HG02852 (cell line): ENCODE measurements at regions not wholly inside any gene's neighbourhood (a gene's known extent, or its start where the extent isn't known, plus 50 kb on each side); places are given as distances from the start of the nearest gene placed in this dataset.

Experiments used
- ATAC-seq: cut with Tn5 transposase; IDR thresholded peaks from one replicate; pipeline ENCODE4 v1.9.1; 2021; ENCODE audit warnings: mild to moderate bottlenecking, moderate library complexity; ENCODE audit not compliant: unreplicated experiment

DNA sequence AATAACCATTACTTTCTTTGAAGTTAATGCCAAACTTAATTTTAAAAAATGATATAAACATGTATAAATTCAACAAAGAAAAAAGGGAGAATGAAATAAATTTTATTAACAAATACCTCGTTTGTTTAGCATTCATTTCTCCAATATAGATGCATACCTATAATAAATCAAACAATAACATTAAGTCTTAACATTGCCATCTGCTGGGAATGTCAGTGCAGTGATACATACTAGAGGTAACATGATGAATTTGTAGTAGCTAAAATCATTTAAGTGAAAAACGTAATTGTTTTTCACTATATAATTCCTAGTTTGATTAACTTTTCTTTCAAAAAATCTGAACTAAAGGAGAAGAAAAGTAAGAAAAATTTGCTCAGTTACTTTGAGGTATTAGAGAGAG lies 340.2 kb upstream of the CBLB start:
- ATAC-seq = no peak

DNA sequence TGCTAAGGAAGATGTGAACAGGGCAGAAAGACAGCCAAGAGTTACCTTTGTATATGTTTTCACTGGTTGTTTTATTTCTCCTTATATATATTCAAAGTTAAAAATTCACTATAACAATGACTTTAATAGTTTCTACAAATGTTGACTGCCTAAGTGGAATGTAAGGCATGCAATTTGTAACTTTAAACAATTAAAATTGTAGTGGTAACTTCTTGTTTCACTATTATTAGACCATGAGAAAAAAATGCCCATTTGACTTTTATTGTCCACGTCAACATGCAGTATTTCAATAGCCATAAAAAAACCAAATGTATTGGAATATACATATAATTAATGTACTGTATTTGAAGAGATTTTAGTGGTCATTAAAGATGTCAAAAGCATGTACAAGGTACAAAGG lies 340.7 kb upstream of the CBLB start:
- ATAC-seq = no peak

DNA sequence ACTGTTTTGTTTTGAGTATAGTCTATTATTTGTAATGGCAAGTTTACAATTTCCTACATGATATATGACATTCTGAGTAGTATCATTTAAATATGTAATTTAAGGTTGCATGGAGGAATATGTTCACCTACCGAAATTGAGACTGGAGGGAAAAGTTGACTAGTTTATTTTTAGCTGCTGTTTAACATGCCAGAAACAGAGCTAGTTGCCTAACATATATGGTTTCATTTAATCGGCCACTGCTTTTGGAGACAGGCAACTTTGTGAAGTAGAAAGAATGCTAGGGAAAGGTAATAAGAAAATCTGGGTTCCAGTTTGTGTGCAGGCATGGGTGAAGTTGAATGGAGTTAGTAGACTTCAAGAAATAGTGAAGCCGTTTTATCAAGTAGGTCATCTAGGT lies 342.1 kb upstream of the CBLB start:
- ATAC-seq = no peak

DNA sequence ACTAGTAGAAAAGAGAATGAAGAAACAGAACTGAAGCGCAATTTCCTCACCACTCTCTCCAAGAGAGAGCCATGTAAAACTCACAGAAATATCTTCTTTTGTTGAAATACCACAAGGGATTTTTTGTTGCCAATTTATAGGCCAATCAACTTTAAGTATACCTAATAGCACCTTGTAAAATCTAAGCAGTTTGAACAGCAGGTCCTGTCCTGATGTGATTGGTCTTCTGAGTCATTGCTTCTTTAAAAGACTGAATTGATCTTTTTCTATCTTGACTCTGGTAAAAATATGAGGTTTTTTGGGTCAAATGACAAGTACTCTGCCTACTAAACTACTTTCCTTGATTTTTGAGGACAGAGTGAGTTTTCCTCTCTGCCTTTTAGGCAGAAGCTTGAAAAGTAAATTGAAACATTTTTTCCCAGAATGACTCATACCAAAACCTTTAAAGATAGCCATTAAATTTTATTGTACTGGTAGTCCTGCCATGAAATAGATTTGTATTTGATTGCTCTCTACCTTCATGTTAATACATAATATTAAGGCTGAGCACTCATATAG lies 343.9 kb upstream of the CBLB start:
- no peak for ATAC-seq

DNA sequence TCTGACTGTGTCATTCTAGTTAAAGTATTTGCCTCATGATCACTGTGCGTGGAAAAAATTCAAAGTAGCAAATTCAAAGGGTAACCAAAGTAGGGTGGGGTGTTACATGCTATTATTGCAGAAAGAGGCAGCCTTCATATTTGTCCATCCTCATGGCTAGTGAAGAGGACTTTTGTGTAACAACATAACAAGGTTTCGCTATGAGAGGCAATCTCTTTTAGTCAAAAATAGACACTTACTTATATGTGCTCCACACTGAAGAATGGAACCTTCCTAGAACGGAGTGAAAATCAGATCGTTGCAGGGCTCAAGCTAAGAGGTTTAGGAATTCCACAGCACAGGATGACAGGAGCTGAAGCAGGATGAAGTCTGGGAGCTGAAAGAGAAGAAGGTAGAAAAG lies 345.1 kb upstream of the CBLB start:
- ATAC-seq = no peak

DNA sequence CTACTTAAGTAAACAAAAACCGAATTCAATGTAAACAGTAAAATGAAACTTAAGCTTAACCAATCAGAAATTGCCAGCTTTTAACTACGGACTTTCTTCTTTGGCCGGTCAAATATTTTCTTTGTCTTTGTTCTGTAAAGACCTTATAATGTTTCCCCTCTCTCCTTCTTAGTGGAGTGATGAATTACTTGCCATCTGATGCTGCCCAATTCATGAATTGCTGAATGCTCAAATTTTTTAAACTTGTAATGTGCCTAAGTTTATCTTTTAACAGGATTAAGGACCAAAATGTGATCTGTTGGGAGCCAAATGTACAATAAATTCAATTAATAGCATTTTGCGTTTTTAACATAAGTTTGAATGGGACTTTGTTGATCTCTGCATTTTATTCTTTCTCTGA lies 345.8 kb upstream of the CBLB start:
- no peak for ATAC-seq

DNA sequence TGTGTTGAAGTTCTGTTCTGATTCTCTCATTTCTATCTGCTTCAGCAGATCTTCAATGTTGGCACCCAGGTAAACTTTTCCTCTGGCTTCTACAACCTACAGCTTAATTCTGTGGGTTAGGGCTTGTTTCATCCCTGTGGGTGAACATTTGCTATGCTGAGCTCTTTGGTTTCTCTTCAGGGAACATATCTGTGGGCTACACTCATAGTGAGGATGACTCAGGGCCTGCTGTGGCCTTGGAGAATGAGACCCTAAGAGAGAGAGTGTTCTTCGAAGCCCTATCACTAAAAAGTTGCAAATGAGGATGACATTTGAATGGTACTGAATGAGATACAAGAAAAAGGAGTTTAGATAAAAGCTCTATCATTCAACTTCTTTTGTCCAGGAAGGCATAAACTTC lies 346.2 kb upstream of the CBLB start:
- no peak for ATAC-seq

DNA sequence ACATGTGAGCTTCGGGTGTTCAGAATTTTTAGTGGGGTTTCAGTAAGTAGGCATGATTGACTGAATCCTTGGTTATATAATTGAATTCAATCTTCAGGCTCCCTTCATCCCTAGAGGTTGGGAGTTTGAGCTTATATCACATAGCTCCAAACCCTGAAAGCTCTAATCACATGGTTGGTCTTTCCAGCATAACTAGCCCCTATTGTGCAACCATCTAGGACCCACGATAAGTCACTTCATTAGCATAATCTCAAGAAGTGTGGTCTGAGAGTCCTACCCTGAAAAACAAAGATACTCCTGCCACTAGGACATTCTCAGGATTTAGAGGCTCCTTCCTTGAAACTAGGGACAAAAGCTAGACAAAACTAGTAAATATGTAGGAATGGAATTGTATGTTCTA lies 348.9 kb upstream of the CBLB start:
- ATAC-seq = no peak

DNA sequence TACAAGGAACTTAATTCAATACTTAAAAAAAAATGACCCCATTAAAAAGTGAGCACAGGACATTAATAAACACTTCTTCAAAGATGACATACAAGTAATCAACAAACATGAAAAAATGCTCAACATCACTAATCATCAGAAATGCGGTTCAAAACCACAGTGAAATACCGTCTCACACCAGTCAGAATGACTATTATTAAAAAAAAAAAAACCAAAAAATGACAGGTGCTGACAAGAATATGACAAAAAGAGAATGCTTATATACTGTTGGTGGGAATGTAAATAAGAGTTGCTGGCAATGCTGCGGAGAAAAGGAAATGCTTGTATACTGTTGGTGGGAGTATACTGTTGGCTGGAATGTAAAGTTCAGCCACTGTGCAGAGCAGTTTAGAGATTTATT lies 358.3 kb upstream of the CBLB start:
- no peak for ATAC-seq

DNA sequence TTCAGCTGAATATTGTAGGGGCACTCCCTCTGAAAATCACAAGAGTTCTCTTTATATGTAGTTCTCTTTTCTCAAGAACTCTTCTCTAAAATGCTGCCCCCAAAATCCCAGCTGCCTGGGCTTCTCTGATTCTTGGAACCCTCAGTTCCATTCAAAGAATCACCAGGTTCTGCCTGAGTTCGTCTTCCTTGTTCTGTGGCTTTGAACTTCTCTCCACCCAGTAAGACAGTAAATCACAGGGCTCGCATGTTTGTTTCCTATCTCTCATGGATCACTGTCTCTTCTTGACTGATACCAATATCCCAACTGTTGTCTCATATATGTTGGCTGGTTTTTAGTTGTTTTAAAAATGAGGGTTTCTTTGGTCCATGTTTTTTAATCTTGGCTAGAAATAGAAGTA lies 359.5 kb upstream of the CBLB start:
- no peak for ATAC-seq

DNA sequence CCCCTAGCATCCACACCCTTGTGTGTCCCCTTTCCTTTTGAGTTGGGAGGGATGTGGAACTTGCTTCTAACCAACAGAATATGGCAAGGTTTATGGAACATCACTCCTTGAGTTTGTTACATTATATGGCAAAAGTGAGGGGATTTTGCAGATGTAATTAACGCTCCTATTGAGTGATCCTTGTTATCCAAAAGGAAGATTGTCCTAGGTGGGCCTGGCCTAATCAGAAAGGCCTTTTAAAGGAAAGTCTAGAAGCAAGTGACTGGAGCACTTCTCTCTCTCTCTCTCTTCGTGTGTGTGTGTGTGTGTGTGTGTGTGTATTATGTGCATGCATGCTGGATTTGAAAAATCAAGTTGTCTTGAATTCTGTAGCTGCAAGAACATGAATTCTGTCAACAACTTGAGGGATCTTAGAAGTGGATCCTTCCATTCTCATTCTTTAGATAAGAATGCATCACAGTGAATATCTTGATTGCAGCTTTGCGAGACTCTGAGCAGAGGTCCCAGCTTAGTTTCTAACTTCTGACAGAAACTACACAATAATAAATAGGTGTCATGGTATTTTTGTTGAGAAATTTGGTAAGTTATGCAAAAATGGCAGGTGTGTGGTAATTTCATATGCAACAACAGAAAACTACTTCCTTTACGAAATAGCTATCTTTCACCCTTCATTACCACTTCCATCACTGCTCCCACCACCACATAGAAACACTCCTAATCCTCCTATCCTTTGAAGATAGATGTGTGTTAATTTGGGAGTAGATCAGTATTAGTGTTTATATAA lies 360.9 kb upstream of the CBLB start:
- no peak for ATAC-seq

DNA sequence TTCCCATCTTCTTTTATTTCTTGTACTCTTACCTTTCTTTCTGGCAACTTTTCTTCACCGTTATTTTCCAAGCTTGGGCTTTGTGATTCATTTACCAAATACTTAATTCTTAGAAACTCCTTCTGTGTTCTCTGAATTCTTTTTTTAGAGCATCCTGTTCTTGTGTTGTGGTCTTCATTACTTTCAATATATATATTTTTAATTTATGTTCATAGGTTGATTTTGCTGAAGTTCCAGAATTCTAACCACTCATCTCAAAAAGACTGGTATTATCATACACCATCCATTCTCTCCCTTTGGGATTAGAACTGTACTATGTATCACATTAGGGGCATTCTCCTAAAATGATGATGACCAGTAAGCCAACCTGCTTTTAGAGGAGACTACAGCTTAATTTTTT lies 362.3 kb upstream of the CBLB start:
- ATAC-seq = no peak

DNA sequence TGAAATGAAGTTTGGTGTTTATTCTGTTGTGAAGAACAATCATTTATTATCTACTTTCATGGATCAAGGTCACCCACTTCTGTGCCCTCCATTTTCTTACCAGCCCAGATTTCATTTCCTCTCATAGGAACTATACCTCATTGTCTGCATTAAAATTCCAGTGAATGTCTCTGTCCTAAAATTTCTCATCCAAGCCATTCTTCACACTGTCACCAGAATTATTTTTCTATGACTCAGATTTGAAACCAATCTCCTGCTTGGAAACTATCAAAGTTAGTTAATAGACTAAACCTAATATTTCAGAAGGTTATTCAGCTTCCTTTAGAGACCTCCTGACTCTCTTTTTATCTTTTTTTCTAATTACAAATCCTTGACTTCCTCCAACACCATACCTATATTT lies 364.1 kb upstream of the CBLB start:
- no peak for ATAC-seq

DNA sequence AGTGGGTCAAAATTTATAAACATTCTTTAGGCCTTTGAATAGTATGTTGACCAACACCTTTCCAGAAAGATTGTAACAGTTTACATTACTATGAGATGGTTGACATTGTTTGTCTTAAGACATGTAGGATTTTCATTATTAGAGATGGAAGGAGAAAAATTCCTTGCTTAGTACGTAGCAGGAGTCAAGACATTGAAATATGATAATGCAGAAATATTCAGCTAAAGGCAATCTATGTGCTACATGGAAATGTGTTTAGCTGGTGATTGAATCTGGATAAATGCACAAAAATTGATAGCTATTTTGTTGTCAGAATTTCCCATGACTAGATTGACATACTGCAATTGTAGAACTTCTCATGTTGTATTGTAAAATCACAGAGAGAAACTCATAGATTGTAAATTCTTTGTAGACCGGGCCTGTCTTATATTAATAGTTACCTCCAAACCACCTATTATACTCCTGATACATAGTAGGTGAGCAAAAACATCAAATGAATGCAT lies 370.4 kb upstream of the CBLB start:
- no peak for ATAC-seq

DNA sequence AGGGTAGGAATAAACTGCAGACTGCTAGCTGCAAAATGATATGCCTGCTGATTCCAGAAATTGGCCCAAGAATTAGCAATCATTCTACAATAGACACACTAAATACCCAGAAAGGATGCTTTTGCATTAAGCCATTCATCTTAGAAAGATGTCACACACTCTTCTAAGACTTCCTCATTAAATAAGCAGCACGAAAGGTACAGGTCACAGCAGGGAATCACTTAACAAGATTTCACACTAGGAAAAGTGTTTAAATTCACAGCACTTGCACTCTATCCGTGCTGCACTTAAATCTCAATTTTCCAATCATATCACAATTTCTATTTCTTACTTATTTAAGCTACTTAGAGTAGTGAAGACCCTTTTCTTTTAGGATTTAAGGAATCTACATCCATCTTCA lies 372.8 kb upstream of the CBLB start:
- no peak for ATAC-seq

DNA sequence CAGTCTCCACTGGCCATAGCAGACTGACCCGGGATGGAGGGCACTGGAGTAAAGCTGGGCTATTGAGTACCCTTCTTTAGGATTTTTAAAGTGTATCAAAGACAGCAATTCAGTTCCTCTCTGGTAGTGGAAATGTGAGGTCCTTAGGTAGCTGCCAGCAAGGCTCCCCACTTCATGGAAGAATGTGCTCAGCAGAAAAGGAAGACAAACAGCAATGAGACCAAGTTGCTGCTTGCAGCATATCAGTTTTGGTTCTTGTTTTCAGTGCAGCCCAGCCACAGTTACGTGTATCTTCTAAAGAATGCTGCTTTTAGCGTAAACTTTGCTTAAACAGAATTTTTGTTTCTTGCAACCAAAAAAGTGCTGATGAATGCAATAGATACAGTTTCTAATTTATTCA lies 374.0 kb upstream of the CBLB start:
- no peak for ATAC-seq

DNA sequence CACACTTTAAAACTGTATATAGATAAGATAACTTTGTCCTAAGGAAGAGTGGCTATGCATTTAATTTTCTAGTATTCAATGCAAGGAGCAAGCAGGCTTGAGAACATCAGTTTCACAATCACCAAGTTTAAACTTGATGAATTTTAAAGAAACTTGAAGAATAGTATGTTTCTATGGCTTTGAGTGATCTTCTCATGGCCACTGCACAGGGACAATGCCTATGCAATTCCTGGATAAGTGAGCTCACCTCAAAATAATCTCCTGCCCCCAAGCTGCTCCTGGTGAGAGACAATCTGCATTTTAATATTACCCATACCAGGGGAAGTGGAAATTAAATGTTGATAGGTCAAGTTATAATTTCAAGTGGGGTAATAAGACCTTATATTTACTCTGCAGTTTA lies 376.6 kb upstream of the CBLB start:
- no peak for ATAC-seq

DNA sequence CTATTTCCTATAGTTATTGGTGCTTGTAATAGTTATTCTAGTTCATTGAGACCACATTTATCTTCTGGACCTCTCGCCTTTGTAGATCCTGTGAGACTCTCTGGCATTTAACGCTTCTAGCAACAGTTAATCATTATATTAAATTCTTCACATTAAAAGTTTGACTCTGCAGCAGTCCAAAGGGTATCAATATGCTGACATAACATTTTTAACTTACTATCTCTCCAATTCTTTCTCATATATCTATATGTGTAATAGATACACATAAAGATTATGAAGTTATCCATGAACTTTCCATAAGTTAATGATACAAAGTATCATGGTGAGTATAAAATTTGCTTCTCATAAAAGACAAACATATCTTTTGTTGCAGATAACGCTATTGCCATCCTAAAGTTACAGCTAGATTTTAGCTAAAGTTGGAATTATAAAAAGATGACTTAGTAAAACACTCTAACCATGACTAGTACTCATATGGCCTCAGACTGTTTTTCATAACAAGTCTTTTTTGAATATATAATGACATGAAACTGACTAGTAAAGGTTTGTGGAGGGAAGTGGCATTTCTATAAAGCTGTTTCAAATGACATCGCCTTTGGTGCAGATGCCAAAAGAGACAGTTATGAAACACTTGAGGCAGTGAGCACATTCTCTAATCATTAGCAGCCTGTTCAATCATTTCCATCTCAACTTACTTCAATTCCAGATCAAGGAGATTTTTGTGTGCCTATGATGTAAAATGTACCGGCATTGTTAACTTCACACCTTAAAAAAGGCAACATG lies 379.3 kb upstream of the CBLB start:
- no peak for ATAC-seq

DNA sequence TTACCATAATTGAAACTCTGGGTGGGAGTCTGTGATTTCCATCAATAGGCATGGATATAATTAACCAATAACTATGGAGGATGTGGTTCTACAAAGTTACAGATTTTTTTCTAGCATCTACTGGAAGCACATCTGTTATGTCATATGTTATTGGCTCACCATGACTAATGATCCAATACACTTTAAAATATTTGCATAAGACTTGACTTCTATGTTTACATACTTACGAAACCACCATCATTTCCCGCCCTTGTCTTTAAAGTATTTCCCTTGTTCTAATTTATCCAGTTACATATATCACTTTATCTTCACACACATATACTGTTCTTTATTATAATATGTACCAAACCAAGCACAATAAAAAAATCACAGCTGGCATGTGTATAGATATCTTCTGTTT lies 380.3 kb upstream of the CBLB start:
- no peak for ATAC-seq

DNA sequence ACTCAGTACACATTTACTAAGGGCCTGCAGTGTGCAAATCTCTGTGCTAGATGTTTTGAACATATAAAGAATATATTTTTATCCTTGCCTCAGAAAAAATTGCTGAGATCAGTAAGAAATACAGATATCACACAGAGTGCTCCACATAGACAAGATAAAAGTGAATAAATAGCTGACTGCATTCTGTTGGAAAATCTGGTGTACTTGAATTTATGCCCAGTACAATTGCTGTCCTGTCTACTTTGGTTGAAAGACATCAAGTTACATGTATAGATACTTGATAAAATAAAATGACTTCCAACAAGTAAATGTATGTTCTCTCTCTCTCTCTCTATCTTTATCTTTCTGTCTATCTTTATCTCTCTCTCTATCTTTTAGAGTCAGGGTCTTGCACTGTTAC lies 381.2 kb upstream of the CBLB start:
- no peak for ATAC-seq

DNA sequence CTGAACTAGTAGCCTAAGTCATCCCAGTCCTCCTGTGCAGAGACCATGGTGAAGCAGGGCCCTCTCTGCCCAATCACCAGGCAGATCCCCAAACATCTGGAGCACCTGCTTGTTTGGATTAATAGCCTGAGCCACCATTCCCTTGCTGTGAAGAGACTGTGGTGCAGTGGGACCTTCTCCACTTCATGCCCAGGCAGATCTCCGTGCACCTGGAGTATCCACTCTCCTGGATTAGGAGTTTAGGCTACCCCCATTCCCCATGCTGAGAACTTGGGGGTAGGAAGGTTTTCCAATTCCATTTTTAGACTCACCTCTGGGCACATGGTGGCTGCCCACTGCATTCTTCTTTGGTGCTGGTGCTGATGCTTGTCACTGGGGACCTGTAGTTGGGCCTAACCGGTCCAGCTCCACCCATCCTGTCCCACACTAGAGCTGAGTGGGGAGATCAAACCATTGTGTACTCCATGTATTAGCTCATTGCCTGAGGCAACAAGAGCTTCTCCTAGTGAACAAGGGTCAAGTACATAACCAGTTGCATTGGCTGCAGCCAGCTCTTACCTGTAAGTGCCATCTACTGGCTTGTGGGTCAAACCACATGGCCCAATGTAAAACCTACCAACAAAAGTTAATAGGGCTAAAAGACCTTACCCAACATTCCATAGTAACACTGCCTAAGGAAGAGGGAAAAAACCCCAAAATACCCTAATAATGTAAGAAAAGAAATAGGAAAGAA lies 382.5 kb upstream of the CBLB start:
- no peak for ATAC-seq
